ENCODE measurements at regions not wholly inside any gene's neighbourhood (a gene's known extent, or its start where the extent isn't known, plus 50 kb on each side); places are given as distances from the start of the nearest gene placed in this dataset.
"Not testable (repeated sequence)": the region's sequence is repeated elsewhere in the genome, so short reads cannot be mapped to it uniquely, and the experiment has no call there.

DNA sequence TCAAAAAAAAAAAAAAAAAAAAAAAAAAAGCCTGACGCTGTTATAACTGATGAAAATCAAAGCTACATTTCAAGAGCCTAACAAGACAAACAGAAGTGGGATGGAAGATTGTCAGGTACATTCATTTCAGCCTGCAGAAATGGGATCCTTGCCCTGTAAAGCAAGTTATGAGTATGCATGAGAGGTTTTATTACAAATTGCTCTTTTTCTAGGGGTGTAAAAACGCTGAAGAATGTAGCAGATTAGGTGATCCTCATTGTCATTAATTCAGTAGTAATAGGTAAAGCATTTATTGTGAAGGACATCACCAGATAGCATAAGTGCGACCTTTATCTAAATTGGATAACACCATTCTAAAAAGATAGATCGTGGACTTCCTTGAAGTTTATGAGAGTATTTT is 208.3 kb downstream of the KCNJ2 start:
- DNase-seq: no peak

DNA sequence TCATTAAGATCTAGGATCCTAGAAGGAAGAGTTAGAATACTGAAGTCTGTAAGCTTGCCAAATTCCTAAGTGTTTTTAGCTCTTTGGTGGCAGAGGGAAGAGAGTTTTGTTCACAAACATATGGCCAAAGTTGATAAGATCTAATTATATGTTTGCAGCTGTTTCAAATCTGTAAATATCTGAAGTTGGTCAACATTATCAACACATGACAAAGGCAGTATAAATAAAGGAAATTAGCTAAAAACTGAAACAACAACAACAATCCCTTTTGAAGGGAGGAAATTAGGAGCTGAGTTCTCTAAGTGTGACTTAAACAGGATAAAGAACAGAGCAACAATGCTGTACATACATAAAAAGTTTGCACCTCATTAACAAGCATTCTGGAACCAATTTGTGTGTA is 208.7 kb downstream of the KCNJ2 start:
- DNase-seq: peak; percentile 62

DNA sequence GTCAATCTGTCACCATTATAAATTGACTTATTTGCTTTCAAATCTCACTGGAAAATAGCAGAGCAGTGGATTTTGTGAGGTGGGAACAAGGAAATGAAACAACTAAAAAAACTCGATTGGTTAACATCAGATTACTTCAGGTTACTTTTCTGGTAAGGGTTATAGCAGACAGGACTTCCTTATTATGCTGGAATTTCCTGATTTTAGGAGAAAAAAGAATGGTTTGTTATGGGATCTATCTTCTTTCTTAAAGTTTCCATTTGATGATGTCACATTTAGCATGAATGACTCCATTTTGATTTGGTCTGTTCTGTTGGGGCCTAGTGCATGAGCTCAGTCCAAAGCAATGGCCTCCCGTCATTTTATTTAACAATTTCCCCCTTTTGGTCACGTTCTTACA is 210.6 kb downstream of the KCNJ2 start:
- no peak for DNase-seq

DNA sequence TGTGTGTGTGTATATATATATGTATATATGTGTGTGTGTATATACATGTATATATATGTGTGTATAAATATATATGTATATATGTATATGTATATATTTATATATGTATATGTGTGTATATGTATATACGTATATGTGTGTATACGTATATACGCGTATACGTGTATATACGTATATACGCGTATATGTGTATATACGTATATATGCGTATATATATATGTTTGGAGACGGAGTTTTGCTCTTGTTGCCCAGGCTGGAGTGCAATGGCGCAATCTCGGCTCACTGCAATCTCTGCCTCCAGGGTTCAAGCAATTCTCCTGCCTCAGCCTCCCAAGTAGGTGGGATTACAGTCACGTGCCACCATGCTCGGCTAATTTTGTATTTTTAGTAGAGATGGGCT is 212.6 kb downstream of the KCNJ2 start:
- not testable (repeated sequence) for DNase-seq

DNA sequence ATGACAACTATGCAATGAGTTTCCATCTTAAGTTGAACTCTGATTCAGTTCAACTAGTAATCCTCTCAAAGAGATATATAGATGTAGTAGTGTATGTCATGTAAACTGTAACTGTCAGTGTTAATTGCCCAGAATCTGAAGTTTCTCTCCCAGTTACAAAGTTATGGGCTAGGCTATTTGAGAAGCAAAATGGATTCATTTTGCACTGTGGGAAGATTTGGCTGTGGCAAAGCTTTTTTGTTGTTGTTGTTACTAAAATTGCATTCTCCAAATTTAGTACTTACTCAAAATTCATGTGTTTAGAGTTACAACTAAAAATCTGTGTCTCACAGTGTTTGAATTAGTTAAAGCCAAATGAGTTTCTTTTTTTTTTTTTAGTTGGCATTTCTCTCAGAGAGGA is 219.0 kb downstream of the KCNJ2 start:
- DNase-seq: no peak

DNA sequence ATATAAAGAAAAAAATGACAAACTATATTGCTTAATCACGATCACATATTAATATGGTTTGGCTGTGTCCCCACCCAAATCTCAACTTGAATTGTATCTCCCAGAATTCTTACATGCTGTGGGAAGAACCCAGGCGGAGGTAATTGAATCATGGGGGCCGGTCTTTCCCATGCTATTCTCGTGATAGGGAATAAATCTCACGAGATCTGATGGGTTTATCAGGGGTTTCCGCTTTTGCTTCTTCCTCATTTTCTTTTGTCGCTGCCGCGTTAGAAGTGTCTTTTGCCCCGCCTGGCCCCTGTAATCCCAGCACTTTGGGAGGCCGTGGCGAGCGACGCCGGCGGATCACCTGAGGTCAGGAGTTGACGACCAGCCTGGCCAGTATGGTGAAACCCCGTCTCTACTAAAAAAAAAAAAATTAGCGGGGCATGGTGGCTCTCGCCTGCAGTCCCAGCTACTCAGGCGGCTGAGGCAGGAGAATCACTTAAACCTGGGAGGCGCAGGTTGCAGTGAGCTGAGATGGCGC is 220.0 kb downstream of the KCNJ2 start:
- not testable (repeated sequence) for DNase-seq

DNA sequence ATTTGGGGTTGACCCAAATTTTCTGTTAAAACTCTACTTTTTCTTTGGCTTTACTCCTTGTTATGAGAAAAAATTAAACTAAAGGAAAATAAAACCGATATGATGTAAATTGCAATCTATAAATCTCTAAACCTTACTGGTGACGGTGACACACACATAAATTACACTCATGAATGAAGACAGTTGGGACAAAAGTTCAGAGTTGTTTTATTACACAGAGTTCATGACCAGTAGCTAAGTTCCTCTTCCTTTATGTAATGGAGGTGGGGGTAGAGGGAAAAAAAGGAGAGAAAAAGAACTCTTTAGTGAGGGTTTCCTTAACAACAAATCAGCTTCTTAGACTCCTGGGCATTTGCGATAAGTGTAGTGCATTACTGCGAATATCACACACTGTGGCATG is 220.7 kb downstream of the KCNJ2 start:
- no peak for DNase-seq

DNA sequence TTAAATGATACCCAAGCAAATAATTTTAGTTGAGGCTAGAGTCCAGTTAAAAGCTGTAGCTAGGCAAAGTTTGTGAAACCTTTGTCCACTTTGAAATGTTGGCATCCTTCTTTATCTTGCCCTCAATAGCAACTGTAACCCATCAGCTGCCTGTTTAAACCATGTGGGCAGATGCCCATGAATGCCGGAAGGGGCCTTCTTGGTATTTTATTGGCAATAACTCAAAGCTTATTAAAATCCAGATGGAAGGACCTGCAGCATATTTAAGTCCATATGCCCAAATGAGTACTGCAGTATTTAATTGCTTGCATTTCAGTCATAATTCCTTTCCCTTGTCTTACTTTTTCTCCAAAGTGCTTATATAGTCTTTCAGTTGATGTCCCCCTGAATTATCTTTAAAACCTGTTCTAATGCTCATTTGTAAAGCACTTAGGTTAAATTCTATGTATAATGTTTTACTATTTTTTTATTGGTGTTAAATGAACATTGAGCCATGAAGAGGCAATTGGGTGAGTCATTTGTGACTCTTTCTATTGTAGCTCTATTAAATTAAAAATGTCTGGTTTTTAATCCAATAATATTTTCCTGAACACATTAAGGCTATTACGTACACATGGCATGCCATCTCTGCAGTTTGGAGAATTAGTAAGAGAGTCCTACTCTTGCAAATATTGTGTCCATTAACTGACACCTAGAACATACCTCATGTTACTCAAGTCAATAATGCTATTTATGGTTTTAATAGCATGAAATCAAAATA is 225.3 kb downstream of the KCNJ2 start:
- DNase-seq: peak; percentile 67

DNA sequence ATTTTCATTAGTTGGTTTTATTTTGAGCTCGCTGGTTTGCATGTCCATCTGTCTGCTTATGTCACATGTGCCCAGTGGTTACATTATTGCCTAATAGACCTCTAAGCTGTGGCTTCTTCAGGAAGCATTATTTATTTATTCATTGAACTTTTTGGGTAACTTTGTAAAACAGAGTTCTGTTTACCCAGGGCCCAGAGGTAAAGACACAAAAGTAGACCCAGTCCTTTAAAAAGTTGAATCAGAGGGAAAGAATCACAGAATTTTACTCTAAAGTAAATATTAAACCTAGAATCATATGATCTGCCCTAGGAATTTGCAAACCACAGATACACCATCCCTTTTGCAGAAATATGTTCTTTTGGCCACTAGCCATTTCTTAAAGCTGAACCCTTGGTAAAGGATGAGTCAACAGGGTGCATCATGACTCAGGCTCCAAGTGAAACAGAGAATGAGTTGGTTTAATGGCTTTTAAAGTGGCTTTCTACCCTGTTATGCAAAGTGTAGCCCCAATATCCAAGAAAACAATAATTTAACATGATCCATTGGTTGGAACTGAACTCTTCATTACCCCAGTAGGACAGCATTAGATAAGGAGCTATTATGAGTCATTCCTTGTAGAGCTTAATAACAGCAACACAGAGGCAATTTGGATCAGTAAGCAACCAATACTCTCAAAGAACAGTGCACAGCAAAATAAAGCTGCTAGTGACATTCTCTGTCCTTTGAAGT is 236.3 kb downstream of the KCNJ2 start:
- no peak for DNase-seq

DNA sequence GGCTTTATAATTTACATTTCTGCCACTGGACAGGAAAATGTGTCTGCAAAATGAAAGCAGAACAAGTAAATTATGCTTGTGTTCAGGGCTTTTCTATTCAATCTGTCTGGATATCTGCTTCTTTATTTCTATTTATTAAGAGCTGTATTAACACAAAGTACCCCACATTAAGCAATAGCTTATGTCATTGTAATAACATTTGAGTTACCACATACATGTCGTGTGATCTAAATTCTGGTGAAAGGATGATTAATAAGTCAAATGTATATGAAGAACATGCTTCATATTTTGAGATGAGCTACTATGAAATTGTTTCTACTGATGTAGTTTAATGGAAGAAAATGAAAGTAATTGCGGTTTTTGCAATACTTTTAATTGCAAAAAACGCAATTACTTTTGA is 238.2 kb downstream of the KCNJ2 start:
- DNase-seq: no peak

DNA sequence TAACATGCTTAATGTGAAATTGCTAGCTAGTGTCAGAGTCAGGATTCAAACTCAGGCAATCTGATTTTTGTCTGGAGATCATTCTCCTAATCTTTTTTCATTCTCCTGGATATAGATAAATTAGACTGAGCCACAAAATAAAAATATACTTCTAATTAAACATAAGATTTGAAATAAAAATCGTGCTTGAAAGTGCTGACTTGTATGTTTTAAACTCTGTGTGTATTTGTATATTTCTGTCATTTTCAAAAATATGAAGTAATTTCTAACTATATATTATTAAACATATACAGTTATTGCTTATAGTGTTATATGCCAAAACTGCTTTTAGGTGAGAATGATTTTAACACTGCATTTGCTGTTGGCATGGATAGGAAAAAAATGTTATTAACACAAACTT is 239.4 kb downstream of the KCNJ2 start:
- no peak for DNase-seq

DNA sequence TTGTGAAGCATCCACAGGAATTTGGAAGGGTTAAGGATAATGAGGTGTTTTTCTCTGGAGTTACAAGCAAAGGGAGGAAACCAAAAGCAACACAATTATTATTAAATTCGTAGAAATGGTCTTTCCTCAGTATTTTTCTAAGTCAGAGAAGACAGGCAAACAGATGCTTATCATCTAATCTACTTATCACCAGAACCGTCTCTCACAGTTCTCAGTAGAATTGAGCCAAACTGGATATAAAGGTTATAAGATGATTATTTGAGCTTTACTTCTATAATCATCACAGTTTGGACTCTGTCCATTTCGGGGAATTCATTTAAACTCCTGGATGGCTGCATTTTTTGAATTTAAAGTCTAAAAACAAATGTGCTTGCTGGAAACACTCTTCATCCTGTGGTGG is 245.0 kb downstream of the KCNJ2 start:
- DNase-seq: no peak

DNA sequence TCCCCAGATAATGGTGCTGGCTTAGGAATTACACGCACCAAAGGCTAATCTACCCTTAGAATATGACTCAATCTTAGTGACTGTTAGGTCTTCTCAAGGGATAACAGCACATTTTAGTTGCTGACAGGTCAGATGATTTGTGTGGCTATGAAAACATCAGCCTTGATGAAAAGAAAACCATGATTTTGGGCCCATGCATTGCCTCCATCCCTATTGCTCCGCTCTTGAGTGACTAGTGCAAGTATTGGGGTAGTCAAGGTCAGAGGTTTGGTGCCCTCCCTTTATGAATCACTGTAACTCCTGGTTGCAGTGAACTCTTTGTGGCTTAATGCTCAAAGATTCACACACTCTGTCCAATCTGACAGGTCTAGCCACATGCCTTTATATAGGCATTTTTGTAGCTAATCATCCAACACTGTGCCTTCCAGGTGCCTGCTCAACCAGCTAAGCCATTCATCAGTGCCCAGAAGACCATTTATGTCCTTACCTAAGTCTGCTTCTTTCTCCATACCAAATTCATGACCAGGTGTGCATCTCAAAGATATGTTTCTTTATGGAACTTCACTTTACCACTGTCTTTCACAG is 251.6 kb downstream of the KCNJ2 start:
- no peak for DNase-seq

DNA sequence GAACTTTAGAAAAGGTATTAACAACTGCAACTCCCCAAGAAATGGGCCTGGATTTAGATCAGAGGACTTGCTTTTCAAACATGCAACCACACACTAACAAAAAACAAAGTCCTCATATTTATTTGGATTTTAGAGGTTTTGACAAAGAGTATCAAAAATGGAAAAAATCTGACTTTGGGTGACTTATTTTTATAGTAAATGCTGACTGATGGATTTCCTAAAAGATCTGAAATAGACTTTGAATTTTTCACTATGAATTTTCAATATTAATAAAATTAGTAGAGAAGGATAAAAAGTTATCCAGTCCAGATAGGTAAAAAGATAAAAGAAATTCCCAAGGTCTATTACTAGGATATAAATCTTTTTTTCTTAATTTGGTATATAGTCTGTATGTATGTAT is 253.5 kb downstream of the KCNJ2 start:
- DNase-seq: no peak

DNA sequence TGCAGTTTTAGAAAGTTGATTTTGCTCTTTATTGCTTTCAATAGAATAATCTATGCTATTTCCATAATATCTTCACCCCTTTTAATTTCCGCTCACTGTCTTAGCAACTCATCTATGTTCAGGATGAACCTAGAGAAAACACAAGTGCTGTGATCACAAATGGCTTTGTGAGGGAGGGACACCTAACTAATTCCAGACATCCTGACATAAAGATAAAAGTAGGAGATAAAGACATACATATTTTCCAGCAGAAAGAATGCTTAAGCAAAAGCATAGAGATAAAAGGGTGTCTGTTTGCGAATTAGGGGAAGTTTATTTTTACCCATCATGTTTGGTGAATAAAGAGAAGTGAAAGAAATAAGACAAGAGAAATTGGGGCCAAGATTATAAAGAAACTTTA is 254.2 kb downstream of the KCNJ2 start:
- no peak for DNase-seq

DNA sequence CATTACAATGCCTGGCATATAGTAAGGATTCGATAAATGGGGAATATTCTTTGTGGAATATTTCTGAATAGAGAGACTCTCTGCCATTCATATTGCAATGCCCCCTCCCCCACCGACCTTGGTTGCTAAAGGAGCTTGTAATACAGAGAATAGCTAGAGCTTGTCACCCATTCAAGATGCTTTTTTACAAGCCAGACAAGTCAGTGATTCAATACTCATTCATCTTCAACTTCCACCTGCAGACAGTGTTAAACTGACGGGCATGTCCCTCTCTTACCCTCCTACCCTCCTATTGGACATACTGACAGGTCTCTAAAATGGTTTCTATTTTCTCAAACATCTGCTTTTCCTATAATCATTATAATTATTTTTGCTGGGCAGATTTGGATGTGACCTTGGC is 257.4 kb downstream of the KCNJ2 start:
- no peak for DNase-seq

DNA sequence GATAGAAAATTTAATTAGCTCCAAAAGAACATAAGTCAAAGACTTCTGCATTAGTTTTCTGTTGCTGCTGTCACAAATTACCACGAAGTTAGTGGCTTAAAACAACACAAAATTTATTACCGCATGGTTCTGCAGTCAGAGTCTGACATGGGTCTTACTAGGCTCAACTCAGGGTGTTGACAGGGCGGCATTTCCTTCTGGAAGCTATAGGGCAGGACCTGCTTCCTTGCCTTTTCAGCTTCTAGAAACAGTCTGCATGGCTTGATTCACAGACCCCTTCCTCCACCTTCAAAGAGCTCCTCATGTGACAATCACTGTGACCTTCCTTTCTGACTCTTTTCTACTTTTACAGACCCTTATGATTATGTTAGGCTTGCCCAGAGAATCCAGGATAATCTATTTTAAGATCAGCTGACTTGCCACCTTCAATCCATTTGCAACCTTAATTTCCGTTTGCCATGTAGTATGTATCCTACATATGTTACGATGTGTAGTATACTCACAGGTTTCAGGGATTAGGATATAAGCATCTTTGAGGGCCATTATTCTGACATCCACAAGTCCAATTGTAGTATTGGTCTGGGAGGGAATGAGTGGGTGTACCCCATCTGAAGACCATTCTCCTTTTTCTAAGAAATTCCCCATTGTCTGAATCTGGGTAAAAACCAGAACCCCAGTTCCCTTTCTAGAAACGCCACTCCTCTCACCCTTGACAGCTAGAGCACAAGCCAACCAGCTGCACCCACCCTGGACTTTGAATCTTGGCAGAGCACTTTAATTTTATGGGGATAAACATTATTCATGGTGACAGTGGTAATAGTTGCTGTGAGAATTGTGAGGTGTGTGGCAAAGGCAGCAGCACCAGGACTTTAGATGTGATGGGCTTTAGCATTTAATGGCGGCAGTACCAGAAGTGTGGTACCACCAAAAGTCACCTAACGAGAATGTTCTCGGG is 265.5 kb downstream of the KCNJ2 start:
- DNase-seq: no peak

DNA sequence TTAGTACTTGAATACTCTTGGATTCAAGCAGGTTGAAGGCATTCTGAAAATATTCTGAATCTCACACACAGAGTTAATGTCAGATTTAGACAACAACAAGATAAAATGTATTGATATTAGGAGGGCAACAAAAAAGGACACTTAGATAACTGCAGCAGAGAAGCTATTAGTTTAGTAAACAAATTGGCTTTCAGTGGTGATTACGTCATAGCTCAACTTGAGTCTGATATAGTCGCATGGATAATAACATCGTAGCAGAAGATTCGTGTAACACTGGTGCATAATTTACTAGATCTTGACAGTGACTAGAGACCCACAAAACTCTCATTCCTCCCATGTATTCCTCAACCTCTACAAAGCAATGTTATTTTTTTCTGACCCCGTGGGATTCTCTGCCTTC is 268.3 kb downstream of the KCNJ2 start:
- no peak for DNase-seq

DNA sequence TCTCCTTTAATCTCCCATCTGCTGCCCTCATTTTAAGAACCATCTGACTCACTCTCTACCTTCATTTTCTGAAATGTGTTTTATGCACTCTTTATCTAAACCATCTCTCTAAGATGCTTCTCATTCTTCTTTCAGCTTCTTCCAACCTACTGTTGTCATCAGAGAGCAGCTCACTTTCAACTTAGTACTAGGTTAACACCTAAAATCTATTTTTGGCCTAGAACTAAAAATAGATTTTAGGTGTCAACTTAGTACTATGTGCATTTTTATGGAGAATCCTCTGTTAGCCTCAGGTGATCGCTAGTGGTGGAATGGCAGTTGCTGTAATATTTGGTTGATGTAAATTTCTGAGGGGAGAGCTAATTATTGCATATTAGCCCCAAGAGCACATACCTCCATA is 277.1 kb downstream of the KCNJ2 start:
- DNase-seq: peak; percentile 31

DNA sequence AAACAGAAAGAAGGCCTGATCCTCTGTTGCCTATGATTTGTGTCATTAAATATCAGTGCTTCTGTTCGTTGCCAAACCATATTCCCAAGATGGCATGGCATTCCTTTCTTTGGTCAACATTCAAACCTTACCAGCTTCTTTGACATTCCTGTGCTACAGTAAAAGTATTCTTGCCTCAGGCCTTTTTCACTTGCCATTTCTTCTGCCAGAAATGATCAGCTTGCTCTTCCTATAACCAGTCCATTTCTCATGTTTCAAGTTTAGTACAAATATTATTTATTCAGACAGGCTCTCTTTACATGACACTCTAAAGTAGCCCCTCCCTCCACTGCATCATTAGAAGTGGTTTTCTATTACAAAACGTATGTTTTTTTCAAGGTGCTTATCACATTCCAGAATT is 278.3 kb downstream of the KCNJ2 start:
- peak; percentile 13 for DNase-seq

DNA sequence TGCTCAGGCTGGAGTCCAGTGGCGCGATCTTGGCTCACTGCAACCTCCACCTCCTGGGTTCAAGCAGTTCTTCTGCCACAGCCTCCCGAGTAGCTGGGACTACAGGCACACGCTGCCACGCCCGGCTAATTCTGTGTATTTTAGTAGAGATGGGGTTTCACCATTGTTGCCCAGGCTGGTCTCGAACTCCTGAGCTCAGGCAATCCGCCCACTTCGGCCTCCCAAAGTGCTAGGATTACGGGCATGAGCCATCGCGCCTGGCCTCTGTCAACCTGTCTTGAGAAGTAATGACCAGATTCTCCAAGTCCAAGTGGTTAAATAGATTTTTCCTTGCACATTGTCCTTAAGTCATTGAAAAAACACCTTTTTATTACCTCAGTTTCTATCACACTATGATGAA is 283.7 kb downstream of the KCNJ2 start:
- DNase-seq: not testable (repeated sequence)

DNA sequence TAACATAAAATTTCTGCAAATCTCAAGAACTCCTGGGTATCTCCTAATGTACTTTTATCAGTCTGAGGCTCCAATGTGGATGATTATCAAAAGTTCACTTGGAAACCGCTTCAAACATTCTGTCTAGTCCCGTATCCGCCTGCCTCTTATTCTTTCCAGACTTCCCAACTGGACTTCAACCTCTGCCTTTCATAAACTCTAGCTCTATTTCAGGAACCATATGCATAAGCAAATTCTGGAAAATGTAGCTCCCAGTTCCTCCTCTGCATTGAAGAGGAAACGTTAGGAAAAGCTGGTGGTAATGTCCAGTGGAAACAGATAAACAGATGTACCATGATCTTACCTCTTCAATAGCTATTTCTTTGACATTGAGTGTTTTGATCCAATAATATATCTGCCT is 285.0 kb downstream of the KCNJ2 start:
- DNase-seq: no peak

DNA sequence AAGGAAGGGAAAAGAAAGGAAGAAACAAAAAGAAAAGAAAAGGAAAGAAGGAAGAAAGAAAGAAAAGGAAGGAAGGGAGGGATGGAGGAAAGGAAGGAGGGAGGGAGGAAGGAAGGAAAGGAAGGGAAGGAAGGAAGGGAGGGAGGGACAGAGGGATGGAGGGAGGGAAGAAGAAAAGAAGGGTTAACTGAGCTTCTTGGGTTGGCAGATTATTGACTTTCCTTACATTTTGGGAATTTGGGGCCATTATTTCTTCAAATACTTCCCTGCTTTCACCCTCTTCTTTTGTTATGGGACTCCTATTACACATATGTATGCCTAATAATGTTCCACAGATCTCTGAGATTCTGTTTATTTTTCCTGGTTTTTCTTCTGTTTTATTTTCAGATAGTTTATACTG is 285.6 kb downstream of the KCNJ2 start:
- DNase-seq: no peak
